ENCODE measurements at regions not wholly inside any gene's neighbourhood (a gene's known extent, or its start where the extent isn't known, plus 50 kb on each side); places are given as distances from the start of the nearest gene placed in this dataset.

DNA sequence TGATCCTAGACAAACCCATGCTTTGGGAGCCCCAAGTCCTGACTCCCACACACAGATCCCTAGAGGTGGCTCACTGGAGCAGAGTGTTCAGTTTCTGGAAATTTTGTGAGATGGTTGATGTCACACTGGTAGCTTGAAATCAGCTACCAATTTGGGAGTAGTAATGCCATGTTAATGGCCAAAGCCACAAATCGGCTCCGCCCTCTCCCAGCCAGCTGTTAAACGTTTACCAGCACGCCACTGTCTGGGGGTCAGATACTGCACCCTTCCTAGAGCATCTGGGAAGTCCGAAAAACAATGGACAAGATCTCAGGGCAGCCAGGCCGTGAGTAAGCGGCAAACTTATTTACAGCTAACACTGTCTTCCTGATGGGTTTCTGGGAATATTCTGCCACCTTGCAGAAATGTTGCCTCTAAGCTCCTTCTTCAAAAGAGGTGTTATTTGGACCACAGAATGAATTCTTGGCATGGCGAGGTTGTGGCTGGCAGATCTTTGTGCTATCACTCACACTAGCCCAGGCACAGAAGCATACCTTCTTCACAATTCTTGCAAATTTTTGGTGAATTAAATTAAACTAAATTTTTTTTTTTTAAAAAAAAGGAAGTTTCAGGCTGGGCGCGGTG is 60.2 kb upstream of the FZD7 start:
- no peaks in the 10 kb centered on the region for H3K27me3 ChIP-seq
- H3K36me3 ChIP-seq = no peaks in the 10 kb centered on the region
- no peak overlapping the region for H3K27ac ChIP-seq
- no peak for DNase-seq (ENCODE audit: low spot score)
- H3K4me1 ChIP-seq = peaks cover 0 to 25% of the 10 kb centered on the region in 2 donors
- H3K4me3 ChIP-seq = no peak overlapping the region
- TF ChIP-seq, protein P1, sequence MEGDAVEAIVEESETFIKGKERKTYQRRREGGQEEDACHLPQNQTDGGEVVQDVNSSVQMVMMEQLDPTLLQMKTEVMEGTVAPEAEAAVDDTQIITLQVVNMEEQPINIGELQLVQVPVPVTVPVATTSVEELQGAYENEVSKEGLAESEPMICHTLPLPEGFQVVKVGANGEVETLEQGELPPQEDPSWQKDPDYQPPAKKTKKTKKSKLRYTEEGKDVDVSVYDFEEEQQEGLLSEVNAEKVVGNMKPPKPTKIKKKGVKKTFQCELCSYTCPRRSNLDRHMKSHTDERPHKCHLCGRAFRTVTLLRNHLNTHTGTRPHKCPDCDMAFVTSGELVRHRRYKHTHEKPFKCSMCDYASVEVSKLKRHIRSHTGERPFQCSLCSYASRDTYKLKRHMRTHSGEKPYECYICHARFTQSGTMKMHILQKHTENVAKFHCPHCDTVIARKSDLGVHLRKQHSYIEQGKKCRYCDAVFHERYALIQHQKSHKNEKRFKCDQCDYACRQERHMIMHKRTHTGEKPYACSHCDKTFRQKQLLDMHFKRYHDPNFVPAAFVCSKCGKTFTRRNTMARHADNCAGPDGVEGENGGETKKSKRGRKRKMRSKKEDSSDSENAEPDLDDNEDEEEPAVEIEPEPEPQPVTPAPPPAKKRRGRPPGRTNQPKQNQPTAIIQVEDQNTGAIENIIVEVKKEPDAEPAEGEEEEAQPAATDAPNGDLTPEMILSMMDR (IDR thresholded peaks at IDR 0.05) = no peak
- H3K9me3 ChIP-seq = no peaks in the 10 kb centered on the region

DNA sequence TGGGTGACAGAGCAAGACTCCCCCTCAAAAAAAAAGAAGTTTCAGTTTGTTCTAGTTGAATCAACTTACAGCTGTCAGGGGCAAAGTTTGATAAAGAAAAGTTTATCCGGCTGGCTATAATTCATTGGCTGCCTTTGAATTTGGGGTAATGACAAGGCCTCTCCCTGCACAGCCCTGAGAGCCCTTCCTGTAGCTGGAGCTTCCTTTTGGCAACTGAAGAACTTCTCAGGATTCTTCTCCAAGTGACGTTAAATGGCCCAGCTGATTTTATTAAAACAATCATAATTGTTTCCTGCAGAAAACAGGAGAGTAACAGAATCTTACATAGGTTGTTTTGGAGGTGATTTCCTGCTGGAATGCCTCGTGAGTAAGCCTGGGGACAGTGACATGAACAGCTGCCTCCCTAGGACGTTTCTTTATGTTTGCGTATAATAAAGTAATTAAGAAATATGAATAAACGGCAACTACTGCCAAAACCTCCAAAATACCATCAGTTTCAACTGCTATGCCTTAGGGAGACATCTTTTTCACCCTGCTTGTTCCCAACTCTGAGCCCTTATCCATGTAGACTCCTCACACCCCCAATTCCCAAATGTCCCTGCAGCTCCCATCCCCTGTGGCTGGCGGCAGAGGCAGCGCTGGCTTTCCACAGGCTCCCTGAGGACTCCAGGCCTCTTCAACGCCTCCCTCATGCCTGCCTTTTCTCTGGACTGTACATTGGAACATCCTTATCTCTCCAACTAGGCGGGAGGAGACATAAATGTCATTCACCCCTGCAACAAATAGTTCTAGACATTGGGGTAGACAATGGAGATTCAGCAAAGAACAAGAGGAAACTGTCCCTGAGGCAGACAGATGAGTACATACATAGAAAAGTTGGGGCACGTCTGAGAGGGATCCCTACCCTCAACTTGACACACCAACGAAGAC is 59.2 kb upstream of the FZD7 start:
- TF ChIP-seq, protein P1 (IDR thresholded peaks at IDR 0.05) = no peak
- Histone ChIP-seq H3K4me3 (no peak overlapping the region), H3K27ac (no peak overlapping the region), H3K27me3 (no peaks in the 10 kb centered on the region), H3K9me3 (no peaks in the 10 kb centered on the region), H3K4me1 (peaks cover 0 to 25% of the 10 kb centered on the region in 2 donors), H3K36me3 (no peaks in the 10 kb centered on the region)
- DNase-seq (ENCODE audit: low spot score) = no peak

DNA sequence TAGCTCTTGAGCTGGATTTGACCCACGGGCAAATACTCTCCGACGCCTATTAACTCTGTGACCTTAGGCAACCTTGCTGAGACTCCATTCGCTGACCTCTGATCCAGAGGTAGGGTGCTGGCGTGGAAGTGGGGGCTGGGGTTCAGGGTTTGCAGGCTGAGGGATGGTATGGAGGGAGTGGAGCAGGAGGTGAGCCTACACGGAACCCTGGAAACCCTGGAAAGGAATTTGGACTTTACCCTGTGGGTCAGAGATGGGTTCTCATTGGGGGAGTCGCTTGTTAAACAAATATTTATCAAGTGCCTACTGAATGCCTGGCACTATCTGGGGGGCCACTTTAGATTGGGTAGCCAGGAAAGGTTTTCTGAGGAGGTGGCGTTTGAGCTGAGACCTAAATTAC is 58.2 kb upstream of the FZD7 start:
- Histone ChIP-seq H3K27ac (no peak overlapping the region), H3K9me3 (no peaks in the 10 kb centered on the region), H3K4me1 (peaks cover 0 to 25% of the 10 kb centered on the region in 2 donors), H3K36me3 (no peaks in the 10 kb centered on the region), H3K4me3 (no peak overlapping the region), H3K27me3 (no peaks in the 10 kb centered on the region)
- no peak for DNase-seq (ENCODE audit: low spot score)
- TF ChIP-seq, protein P1 (IDR thresholded peaks at IDR 0.05) = no peak

DNA sequence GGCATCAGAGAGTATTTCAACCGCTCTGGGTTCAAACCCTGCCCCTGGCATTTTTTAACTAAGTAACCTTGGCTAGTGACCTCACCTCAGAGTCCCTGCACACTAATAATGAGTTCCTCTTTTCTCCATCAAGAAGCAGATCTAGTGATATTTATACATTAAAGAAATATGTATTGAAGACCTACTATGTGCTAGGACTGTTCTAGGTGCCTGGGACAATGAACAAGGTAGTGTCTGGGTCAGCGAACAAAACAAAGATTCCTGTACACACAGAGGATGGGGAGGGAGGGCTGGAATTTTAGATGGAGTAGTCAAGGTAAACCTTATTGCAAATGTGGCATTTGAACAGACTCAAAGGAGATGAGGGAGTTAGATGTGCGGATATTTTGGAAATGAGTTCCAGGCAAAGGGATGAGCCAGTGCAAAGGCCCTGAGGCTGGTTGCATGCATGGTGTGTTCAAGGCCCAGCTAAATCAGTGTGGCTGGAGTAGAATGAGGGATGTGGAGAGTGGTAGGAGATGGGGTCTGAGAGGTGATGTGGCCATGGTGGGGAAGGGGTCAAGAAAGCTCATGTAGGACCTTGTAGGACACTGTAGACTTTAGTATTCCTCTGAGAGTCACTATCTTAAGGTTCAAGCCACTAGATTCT is 57.6 kb upstream of the FZD7 start:
- peaks cover 0 to 23% of the 10 kb centered on the region in 2 donors for H3K4me1 ChIP-seq
- H3K27ac ChIP-seq = no peak overlapping the region
- H3K4me3 ChIP-seq = no peak overlapping the region
- DNase-seq (ENCODE audit: low spot score) = no peak
- H3K9me3 ChIP-seq = no peaks in the 10 kb centered on the region
- H3K27me3 ChIP-seq = no peaks in the 10 kb centered on the region
- no peaks in the 10 kb centered on the region for H3K36me3 ChIP-seq
- TF ChIP-seq, protein P1 (IDR thresholded peaks at IDR 0.05) = no peak

DNA sequence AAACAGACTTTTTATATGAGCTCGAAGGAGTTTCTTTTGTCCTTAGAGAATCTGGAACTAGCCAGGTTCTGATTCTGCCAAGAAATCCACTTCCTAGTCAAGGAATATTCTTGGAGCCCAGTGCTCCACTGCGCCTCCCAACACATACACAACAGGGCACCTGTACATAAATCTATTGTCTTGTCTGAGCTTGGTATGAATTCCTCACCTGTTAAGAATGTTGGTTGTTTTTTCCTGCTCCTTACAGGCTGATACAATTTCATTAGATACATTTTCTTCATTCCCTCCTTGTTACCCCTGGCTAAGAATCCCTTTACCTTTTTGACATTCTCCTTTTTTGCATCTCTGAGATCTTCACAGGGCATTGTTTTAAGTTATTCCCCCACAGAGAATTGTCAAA is 56.0 kb upstream of the FZD7 start:
- peaks cover 0 to 12% of the 10 kb centered on the region in 2 donors for H3K4me1 ChIP-seq
- H3K4me3 ChIP-seq = no peak overlapping the region
- DNase-seq (ENCODE audit: low spot score) = no peak
- no peaks in the 10 kb centered on the region for H3K36me3 ChIP-seq
- H3K27me3 ChIP-seq = no peaks in the 10 kb centered on the region
- H3K9me3 ChIP-seq = no peaks in the 10 kb centered on the region
- no peak overlapping the region for H3K27ac ChIP-seq
- TF ChIP-seq, protein P1 (IDR thresholded peaks at IDR 0.05) = no peak

All from right atrium auricular region (tissue), 2 donors.